ACC112 (cell line): ENCODE measurements at regions not wholly inside any gene's neighbourhood (a gene's known extent, or its start where the extent isn't known, plus 50 kb on each side); places are given as distances from the start of the nearest gene placed in this dataset.

Experiments
- H2AFZ ChIP-seq: fragments of 200-600 bp; sonication (generic); one replicate; pipeline ENCODE4 v1.6.0; 2017; ENCODE audit warnings: antibody characterized with exemption, low read length; ENCODE audit not compliant: unreplicated experiment
- H3K27ac ChIP-seq: fragments of 200-600 bp; sonication (generic); 2 replicates; pipeline ENCODE4 v1.5.1; 2014; ENCODE audit warnings: low read depth, mild to moderate bottlenecking, antibody characterized with exemption, low read length, moderate library complexity
- H3K27me3 ChIP-seq: fragments of 200-600 bp; sonication (generic); 2 replicates; pipeline ENCODE4 v1.6.1; 2014; ENCODE audit warnings: mild to moderate bottlenecking, antibody characterized with exemption, low read length, moderate library complexity, mixed read lengths; ENCODE audit not compliant: insufficient read depth
- H3K36me3 ChIP-seq: fragments of 200-600 bp; sonication (generic); 2 replicates; pipeline ENCODE4 v1.6.1; 2016; ENCODE audit warnings: mild to moderate bottlenecking, antibody characterized with exemption, low read length, moderate library complexity, mixed read lengths; ENCODE audit not compliant: insufficient read depth
- H3K4me1 ChIP-seq: fragments of 200-600 bp; sonication (generic); one replicate; pipeline ENCODE4 v1.6.1; 2016; ENCODE audit warnings: low read length, mixed read lengths; ENCODE audit not compliant: insufficient read depth, unreplicated experiment, control insufficient read depth
- H3K4me3 ChIP-seq: fragments of 200-600 bp; sonication (generic); 2 replicates; pipeline ENCODE4 v1.5.1; 2014; ENCODE audit warnings: mild to moderate bottlenecking, low read depth, low read length
- H3K79me2 ChIP-seq: fragments of 200-600 bp; sonication (generic); one replicate; pipeline ENCODE4 v1.6.0; 2016; ENCODE audit warnings: low read length; ENCODE audit not compliant: control insufficient read depth, unreplicated experiment, insufficient read depth

DNA sequence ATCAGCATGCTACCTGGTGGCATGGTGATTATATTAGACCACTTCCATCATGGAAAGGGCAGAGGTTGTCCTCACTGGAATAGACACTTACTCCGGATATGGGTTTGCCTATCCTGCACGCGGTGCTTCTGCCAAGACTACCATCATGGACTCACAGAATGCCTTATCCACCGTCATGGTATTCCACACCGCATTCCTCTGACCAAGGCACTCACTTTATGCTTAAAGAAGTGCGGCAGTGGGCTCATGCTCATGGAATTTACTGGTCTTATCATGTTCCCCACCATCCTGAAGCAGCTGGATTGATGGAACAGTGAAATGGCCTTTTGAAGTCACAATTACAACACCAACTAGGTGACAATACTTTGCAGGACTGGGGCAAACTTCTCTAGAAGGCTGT lies 109.2 kb upstream of the DRD2 start:
- Histone ChIP-seq H3K4me3 (no peak overlapping the region), H2AFZ (no peak overlapping the region), H3K79me2 (no peaks in the 10 kb centered on the region), H3K4me1 (no peaks in the 10 kb centered on the region), H3K27ac (no peak overlapping the region), H3K27me3 (peaks cover 17% of the 10 kb centered on the region), H3K36me3 (no peaks in the 10 kb centered on the region)

DNA sequence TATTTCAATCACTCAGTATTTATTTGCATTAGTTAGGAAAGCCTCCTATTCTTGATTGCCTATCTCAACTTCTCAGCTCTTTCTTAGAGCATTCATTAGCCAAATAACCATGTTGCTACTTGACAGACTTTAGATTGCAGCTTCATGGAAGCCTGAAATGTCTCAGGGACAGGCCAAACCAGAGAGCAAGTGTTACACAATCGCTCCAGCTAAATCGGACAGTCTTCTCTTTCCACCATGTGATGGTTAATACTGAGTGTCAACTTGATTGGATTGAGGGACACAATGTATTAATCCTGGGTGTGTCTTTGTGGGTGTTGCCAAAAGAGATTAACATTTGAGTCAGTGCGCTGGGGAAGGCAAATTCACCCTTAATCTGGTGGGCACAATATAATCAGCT lies 106.5 kb upstream of the DRD2 start:
- no peaks in the 10 kb centered on the region for H3K4me1 ChIP-seq
- H3K27ac ChIP-seq, result no peak overlapping the region
- H3K36me3 ChIP-seq, result no peaks in the 10 kb centered on the region
- H3K27me3 ChIP-seq, result peaks cover 30% of the 10 kb centered on the region
- H3K79me2 ChIP-seq, result no peaks in the 10 kb centered on the region
- no peak overlapping the region for H2AFZ ChIP-seq
- no peak overlapping the region for H3K4me3 ChIP-seq

DNA sequence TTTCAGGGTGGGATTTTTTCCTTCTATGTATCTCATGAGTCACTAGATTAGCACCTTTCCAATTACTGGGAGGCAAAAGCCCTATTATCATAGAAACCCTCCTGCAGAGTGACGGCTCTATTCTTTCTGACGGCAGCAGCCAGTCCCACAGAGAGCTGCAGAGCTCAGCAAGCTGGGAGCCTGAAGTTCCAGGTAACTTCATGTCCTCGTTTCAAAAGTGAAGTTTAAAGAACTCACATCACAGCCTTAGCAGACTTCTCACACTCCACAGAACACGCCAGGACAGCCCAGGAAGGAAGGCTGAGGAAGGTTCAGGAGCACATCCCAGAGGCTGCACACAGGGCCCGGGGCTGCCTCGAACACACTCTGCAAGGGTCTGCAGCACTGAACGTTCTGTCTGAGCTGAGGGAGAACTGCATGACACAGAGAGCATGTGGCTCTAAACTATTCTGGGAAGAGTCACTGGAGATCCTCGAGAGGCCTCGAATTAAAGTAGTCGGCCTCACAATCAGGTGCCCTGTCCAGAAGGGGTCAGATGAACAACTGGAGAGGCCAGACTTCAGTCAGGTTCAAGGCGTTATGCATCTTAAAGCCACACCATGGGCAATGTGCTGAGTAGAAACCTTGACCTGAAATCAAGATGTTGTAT lies 104.2 kb upstream of the DRD2 start:
- Histone ChIP-seq H3K4me1 (no peaks in the 10 kb centered on the region), H3K4me3 (no peak overlapping the region), H3K36me3 (no peaks in the 10 kb centered on the region), H3K27ac (no peak overlapping the region), H3K27me3 (peaks cover 30% of the 10 kb centered on the region), H3K79me2 (no peaks in the 10 kb centered on the region), H2AFZ (no peak overlapping the region)

DNA sequence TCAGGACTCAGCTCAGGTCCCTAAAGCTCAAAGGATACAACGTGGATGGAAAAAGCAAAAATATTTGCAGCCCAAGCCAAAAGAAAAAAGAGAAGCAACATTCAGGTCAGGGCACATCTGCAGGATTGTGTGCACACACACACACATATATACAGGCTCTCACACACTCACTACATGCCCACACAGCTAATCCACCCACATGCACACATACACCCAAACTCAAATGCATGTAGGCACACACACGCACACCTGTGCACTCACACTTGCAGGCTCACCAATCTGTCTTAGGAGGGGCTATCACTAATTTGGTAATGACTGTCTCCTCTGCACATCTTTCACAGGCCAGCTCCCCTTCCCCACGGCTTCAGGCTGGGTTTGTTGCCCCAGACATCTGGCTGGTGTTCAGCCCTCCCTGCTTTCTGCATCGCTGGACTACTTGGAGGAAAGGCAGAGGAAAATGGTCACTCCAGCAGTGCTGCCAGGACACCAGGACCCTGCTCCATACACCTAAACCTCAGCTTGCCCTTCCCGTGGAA lies 103.6 kb upstream of the DRD2 start:
- no peak overlapping the region for H2AFZ ChIP-seq
- no peaks in the 10 kb centered on the region for H3K79me2 ChIP-seq
- H3K27ac ChIP-seq, result no peak overlapping the region
- H3K4me1 ChIP-seq, result no peaks in the 10 kb centered on the region
- no peak overlapping the region for H3K4me3 ChIP-seq
- H3K36me3 ChIP-seq, result no peaks in the 10 kb centered on the region
- peaks cover 30% of the 10 kb centered on the region for H3K27me3 ChIP-seq

DNA sequence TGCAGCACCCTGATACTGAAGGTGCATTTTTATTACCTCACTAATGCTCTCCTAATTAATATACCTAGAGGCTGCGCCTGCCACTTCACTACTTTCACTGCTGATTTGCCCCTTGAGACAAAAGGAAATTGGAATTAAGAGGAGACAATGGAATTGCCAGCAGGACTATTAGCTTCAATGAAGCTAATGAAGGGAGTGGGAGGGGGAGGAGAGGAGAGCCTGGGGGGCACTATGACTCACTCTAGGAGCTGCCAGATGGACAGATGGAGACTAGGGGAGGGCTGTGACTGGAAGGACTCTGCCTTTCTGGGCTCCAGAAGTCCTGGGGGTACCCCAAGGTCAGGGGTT lies 102.8 kb upstream of the DRD2 start:
- H3K27ac ChIP-seq, result no peak overlapping the region
- H3K79me2 ChIP-seq, result no peaks in the 10 kb centered on the region
- no peaks in the 10 kb centered on the region for H3K4me1 ChIP-seq
- peaks cover 30% of the 10 kb centered on the region for H3K27me3 ChIP-seq
- no peak overlapping the region for H2AFZ ChIP-seq
- H3K4me3 ChIP-seq, result no peak overlapping the region
- H3K36me3 ChIP-seq, result no peaks in the 10 kb centered on the region

DNA sequence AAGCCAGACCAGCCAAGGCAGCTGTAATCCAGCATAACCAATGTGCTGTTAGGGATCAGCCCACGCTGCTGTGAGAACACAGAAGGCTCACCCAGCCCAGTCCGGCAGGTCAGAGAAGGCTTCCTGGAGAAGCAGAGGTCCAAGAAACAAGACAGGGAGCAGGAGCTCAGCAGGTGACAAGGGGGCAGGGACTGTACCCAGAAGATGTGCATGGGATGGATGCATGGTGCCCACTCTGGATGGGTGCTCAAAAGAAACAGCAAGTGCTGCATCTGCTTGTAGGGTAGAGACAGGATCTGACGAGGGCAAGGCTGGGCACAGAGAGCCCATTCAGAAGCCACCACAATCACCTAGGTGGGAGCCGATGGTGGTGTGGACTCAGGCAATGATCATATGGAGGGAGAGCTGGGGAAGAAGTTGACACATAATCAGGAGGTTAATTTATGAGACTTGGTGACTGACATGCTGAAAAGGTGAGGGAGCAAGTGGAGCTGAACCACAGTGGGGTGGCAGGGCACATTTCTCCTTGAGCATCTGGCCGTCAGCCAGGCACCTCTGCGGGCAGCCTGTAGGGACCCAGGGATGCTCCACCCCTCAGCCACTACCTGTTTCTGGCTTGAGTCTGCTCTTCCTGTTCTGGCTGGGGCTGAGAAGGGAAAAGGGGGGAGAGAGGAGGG lies 102.3 kb upstream of the DRD2 start:
- H3K4me3 ChIP-seq, result no peak overlapping the region

DNA sequence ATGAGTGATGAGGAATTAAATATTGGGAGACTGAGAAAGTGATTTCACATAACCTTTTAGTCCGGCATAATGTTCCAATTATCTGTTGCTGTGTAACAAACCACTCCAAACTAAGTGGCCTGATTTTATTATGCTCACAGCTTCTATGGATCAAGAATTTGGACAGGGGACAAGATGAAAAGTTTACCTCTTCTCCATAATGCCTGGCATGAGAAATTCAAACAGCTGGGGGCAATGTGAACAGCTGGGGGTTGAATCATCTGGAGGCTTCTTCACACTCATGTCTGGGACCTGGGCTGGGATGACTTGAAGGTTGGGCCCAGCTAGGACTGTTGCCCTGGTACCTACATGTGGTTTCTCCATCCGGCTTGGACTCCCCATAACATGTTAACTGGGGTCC lies 99.4 kb upstream of the DRD2 start:
- Histone ChIP-seq H3K27me3 (peaks cover 26% of the 10 kb centered on the region), H3K27ac (no peak overlapping the region), H3K4me1 (no peaks in the 10 kb centered on the region), H3K79me2 (no peaks in the 10 kb centered on the region), H2AFZ (no peak overlapping the region), H3K36me3 (no peaks in the 10 kb centered on the region), H3K4me3 (no peak overlapping the region)

More for the DNA sequence above, 102.3 kb upstream of the DRD2 start:
- H3K79me2 ChIP-seq, result no peaks in the 10 kb centered on the region
- no peaks in the 10 kb centered on the region for H3K4me1 ChIP-seq
- H3K36me3 ChIP-seq, result no peaks in the 10 kb centered on the region
- H2AFZ ChIP-seq, result no peak overlapping the region
- no peak overlapping the region for H3K27ac ChIP-seq
- peaks cover 30% of the 10 kb centered on the region for H3K27me3 ChIP-seq

DNA sequence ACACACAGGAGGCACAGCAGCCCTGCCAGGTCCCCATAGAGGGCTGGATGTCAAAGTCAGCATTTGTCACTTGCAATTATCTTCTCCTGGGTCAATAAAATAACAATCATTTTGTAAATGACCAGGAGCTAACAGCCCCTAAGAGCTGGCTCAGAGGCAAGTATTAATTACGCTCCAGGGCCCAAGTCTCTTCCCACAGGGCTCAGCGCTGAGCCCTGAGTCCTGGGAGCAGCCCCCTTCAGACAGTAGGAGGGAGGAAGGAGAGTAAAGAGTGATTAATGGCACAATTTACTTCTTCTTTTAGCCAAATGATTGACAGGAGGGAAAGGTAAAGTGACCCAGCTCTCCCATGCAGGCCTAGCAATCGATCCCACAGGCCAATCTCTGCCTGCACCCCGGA lies 99.0 kb upstream of the DRD2 start:
- no peak overlapping the region for H2AFZ ChIP-seq
- no peaks in the 10 kb centered on the region for H3K4me1 ChIP-seq
- H3K27ac ChIP-seq, result no peak overlapping the region
- H3K4me3 ChIP-seq, result no peak overlapping the region
- H3K36me3 ChIP-seq, result no peaks in the 10 kb centered on the region
- H3K79me2 ChIP-seq, result no peaks in the 10 kb centered on the region
- peaks cover 22% of the 10 kb centered on the region for H3K27me3 ChIP-seq

DNA sequence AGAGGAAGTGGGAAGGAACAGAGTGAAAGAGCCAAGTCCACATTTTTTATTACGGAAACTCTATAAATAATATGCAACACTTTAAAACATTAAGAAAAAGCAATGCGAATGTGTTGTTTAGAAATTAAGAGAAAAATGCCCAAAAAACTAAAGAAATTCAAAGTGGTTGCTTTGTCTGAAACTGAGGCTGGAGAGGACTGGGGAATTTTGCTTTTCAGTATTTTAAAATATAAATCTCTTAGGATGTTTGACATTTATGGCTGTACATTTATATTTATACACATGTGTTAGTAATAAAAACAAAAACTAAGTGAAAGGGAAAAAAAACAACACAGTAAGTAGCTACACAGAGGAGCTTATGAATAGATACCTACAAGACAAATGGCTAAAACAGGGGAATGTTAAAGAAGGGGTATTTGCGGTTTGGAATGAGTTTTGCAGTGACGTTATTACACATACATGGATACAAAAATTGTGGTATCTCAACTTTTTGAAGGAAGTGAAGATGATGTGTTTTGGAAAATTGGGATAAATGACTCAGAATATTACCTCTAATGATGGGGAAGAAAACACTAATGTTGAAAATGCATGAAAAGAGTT lies 97.0 kb upstream of the DRD2 start:
- Histone ChIP-seq H2AFZ (no peak overlapping the region), H3K36me3 (no peaks in the 10 kb centered on the region), H3K4me1 (no peaks in the 10 kb centered on the region), H3K27me3 (peaks cover 16% of the 10 kb centered on the region), H3K79me2 (no peaks in the 10 kb centered on the region), H3K27ac (no peak overlapping the region), H3K4me3 (no peak overlapping the region)

DNA sequence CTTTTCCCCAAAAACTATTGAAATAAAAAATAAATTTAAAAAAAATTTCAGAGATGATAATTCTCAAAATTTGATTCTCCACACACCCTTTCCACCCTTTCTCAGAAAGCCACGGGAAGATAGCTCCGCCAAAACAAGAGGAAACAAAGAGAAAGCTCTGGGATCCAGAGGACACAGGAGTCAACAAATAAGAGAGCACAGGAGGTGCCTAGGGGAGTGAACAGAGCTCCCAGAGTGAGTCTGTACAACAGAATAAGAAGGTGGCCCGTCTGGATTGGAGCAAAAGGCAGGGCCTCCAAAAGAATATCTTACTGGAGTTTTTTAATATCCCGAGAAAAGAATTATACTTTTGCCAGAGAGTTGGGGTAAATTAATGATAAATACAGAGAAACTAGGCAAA lies 96.3 kb upstream of the DRD2 start:
- peaks cover 23% of the 10 kb centered on the region for H3K27me3 ChIP-seq
- no peak overlapping the region for H3K4me3 ChIP-seq
- no peak overlapping the region for H2AFZ ChIP-seq
- no peaks in the 10 kb centered on the region for H3K36me3 ChIP-seq
- H3K4me1 ChIP-seq, result no peaks in the 10 kb centered on the region
- no peak overlapping the region for H3K27ac ChIP-seq
- no peaks in the 10 kb centered on the region for H3K79me2 ChIP-seq

DNA sequence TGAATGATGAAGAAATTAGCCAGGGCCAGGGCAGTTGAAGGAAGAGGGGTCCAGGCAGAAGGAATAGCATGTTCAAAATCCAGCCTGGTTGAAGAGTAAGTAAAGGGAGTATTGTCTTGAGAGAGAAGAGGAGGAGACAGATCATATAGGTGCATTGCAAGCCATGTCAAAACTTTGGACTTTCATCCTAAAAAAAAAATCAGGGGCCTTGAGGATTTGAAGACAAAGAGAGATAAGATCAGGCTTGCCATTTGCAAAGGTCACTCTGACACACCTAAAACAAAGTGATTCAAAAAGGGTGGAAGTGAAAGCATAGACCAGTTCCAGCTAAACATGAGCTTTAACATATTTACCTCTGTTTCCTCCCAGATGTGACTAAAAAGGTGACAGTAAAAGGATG lies 95.7 kb upstream of the DRD2 start:
- Histone ChIP-seq H3K27ac (no peak overlapping the region), H3K4me1 (no peaks in the 10 kb centered on the region), H3K27me3 (peaks cover 29% of the 10 kb centered on the region), H3K79me2 (no peaks in the 10 kb centered on the region), H3K36me3 (no peaks in the 10 kb centered on the region), H3K4me3 (no peak overlapping the region), H2AFZ (no peak overlapping the region)
